ENCODE measurements at regions not wholly inside any gene's neighbourhood (a gene's known extent, or its start where the extent isn't known, plus 50 kb on each side); places are given as distances from the start of the nearest gene placed in this dataset.

DNA sequence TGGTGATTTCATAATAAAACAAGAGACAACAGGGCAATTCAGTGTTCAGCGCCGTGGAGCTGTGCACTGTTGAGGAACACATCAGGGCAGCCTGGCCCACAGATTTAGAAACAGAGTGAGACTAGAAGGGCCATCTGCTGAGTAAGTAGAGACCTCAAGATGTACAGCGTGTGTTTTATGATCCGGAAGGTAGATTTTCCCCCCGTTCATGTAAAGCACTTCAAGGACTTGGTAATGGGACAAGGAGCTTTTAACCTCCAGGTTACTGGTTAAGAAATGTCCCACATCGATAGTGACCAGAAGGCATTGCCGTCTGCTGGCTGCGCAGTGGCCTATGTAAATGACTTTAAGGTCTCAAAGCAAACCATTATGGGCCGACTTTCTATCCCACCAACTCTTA lies 1057.7 kb upstream of the EEF2KMT start:
- Histone ChIP-seq H4K20me1 (ENCODE audit: insufficient read depth, low read length) (no peaks in the 10 kb centered on the region), H3K56ac (ENCODE audit: extremely low read depth, insufficient read depth, low read length) (no peak overlapping the region), H2BK5ac (ENCODE audit: low read depth, low read length, poor library complexity, severe bottlenecking) (no peak overlapping the region), H4K5ac (ENCODE audit: low read depth, low read length) (no peak overlapping the region), H3K4me1 (ENCODE audit: control insufficient read depth, insufficient read depth, low read length) (no peaks in the 10 kb centered on the region), H3K9ac (ENCODE audit: low read depth, low read length) (no peak overlapping the region), H2AK5ac (ENCODE audit: low read depth, low read length) (no peak overlapping the region), H3K4me3 (ENCODE audit: insufficient read depth, low read depth, low read length) (no peak overlapping the region), H3K4ac (ENCODE audit: low read depth, low read length) (no peak overlapping the region), H4K91ac (ENCODE audit: insufficient read depth, low read depth, low read length) (no peak overlapping the region), H2BK120ac (ENCODE audit: low read depth, low read length) (no peak overlapping the region), H3K23ac (ENCODE audit: low read depth, low read length) (no peak overlapping the region), H2BK20ac (ENCODE audit: low read depth, low read length) (no peak overlapping the region), H2AK9ac (replicated peaks; ENCODE audit: low read depth, low read length, poor library complexity) (no peak overlapping the region), H3K27ac (ENCODE audit: insufficient read depth, low read length) (no peak overlapping the region), H3K9me1 (ENCODE audit: insufficient read depth, low read length) (no peaks in the 10 kb centered on the region), H3K14ac (replicated peaks; ENCODE audit: low read depth, low read length) (no peak overlapping the region), H2BK15ac (ENCODE audit: low read depth, low read length) (no peak overlapping the region), H3K79me1 (ENCODE audit: low read depth in 1 of 2, low read length in 2 of 2) (no peaks in the 10 kb centered on the region), H3K9me3 (ENCODE audit: control insufficient read depth, insufficient read depth, low read length) (peaks cover 12% of the 10 kb centered on the region), H3K27me3 (ENCODE audit: control insufficient read depth, insufficient read depth, low read length) (no peaks in the 10 kb centered on the region), H3K4me2 (ENCODE audit: low read depth, low read length) (no peak overlapping the region), H4K8ac (ENCODE audit: low read depth in 2 of 2, low read length in 2 of 2) (no peak overlapping the region), H2AFZ (replicated peaks; ENCODE audit: low read length, poor library complexity) (no peak overlapping the region), H3K18ac (ENCODE audit: low read depth, low read length) (no peak overlapping the region), H3K36me3 (ENCODE audit: control insufficient read depth, insufficient read depth, low read length) (no peaks in the 10 kb centered on the region)
- TF ChIP-seq, protein P1, sequence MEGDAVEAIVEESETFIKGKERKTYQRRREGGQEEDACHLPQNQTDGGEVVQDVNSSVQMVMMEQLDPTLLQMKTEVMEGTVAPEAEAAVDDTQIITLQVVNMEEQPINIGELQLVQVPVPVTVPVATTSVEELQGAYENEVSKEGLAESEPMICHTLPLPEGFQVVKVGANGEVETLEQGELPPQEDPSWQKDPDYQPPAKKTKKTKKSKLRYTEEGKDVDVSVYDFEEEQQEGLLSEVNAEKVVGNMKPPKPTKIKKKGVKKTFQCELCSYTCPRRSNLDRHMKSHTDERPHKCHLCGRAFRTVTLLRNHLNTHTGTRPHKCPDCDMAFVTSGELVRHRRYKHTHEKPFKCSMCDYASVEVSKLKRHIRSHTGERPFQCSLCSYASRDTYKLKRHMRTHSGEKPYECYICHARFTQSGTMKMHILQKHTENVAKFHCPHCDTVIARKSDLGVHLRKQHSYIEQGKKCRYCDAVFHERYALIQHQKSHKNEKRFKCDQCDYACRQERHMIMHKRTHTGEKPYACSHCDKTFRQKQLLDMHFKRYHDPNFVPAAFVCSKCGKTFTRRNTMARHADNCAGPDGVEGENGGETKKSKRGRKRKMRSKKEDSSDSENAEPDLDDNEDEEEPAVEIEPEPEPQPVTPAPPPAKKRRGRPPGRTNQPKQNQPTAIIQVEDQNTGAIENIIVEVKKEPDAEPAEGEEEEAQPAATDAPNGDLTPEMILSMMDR (conservative IDR thresholded peaks at IDR 0.05; ENCODE audit: low read depth, low read length): no peak
- TF ChIP-seq MXI1 (IDR thresholded peaks at IDR 0.05; ENCODE audit: borderline replicate concordance, low read depth, low read length) (no peak), RFX5 (IDR thresholded peaks at IDR 0.05; ENCODE audit: low read depth, low read length) (no peak), POLR2A (IDR thresholded peaks at IDR 0.05; ENCODE audit: low read depth, low read length) (no peak), BHLHE40 (IDR thresholded peaks at IDR 0.05; ENCODE audit: low read depth, low read length) (no peak), NFE2L2 (IDR thresholded peaks at IDR 0.05; ENCODE audit: low read depth, low read length) (no peak), CEBPB (IDR thresholded peaks at IDR 0.05; ENCODE audit: low read depth, low read length) (no peak), CHD1 (IDR thresholded peaks at IDR 0.05; ENCODE audit: low read depth, low read length) (no peak), RAD21 (IDR thresholded peaks at IDR 0.05; ENCODE audit: low read length) (no peak), FOS (IDR thresholded peaks at IDR 0.05; ENCODE audit: low read depth, low read length) (no peak), RCOR1 (IDR thresholded peaks at IDR 0.05; ENCODE audit: insufficient replicate concordance, low read length) (no peak), SMC3 (IDR thresholded peaks at IDR 0.05; ENCODE audit: low read depth, low read length) (no peak), MAZ (IDR thresholded peaks at IDR 0.05; ENCODE audit: borderline replicate concordance, low read depth, low read length) (no peak), MAFK (IDR thresholded peaks at IDR 0.05; ENCODE audit: low read depth, low read length) (no peak)
- TF ChIP-seq, protein P2, sequence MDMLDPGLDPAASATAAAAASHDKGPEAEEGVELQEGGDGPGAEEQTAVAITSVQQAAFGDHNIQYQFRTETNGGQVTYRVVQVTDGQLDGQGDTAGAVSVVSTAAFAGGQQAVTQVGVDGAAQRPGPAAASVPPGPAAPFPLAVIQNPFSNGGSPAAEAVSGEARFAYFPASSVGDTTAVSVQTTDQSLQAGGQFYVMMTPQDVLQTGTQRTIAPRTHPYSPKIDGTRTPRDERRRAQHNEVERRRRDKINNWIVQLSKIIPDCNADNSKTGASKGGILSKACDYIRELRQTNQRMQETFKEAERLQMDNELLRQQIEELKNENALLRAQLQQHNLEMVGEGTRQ (IDR thresholded peaks at IDR 0.05; ENCODE audit: low read depth, low read length): no peak
- TF ChIP-seq, protein P3, sequence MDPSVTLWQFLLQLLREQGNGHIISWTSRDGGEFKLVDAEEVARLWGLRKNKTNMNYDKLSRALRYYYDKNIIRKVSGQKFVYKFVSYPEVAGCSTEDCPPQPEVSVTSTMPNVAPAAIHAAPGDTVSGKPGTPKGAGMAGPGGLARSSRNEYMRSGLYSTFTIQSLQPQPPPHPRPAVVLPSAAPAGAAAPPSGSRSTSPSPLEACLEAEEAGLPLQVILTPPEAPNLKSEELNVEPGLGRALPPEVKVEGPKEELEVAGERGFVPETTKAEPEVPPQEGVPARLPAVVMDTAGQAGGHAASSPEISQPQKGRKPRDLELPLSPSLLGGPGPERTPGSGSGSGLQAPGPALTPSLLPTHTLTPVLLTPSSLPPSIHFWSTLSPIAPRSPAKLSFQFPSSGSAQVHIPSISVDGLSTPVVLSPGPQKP (IDR thresholded peaks at IDR 0.05; ENCODE audit: borderline replicate concordance, low read depth, low read length): no peak
- BruUV-seq (replicated peaks): no TSS peak
- ATAC-seq (ENCODE audit: low read depth) (no peak), DNase-seq (no peak)
- WGBS, 2 experiments (ENCODE audit: extremely low coverage in 2 of 2, insufficient read length in 1 of 2): 83% methylated on average over 2 of the region's 9 CpGs; no CpG with 5 or more reads in 1 of the 2 experiments
- intact Hi-C loops (cut with micrococcal nuclease): no loop called here
- CTCF ChIA-PET: no interaction called here
- POLR2A ChIA-PET (ENCODE audit: unreplicated experiment): no interaction called here
- in situ Hi-C loops (cut with MboI; ENCODE audit: low sequenced_read_pairs): no loop called here
- dilution Hi-C loops (cut with HindIII; ENCODE audit: low sequenced_read_pairs, unreplicated experiment): no loop called here
